H1 (cell line): ENCODE measurements at regions not wholly inside any gene's neighbourhood (a gene's known extent, or its start where the extent isn't known, plus 50 kb on each side); places are given as distances from the start of the nearest gene placed in this dataset.

Experiments used
- EZH2 ChIP-seq: fragments of 200-600 bp; sonication (generic); IDR thresholded peaks from 2 replicates; pipeline ENCODE4 v1.7.1; 2012; ENCODE audit warnings: low read depth, mild to moderate bottlenecking, moderate library complexity, low read length, inconsistent platforms; ENCODE audit not compliant: severe bottlenecking
- GABPA ChIP-seq: IDR thresholded peaks from 2 replicates; pipeline ENCODE4 v1.6.1; 2011; ENCODE audit warnings: mild to moderate bottlenecking, low read length, moderate library complexity, borderline replicate concordance; ENCODE audit not compliant: insufficient read depth
- MAX ChIP-seq: IDR thresholded peaks from 2 replicates; pipeline ENCODE4 v1.6.1; 2012; ENCODE audit warnings: inconsistent platforms
- POLR2AphosphoS5 ChIP-seq: IDR thresholded peaks from 2 replicates; pipeline ENCODE4 v1.6.1; 2011; ENCODE audit warnings: low read depth, low read length
- YY1 ChIP-seq: IDR thresholded peaks from 2 replicates; pipeline ENCODE4 v1.6.1; 2011; ENCODE audit warnings: low read depth, mild to moderate bottlenecking, low read length
- TF ChIP-seq, protein P1 (sequence below), 3 experiments: IDR thresholded peaks; 1 replicate in 2 of 3; 2 replicates in 1 of 3; pipeline versions ENCODE4 v1.5.1 to v1.6.1; 2011; ENCODE audit warnings: low read length in 3 of 3, mild to moderate bottlenecking in 3 of 3, inconsistent platforms in 2 of 3, low read depth in 1 of 3, moderate library complexity in 1 of 3; ENCODE audit not compliant: insufficient read depth in 1 of 3; ENCODE audit errors: control extremely low read depth in 1 of 3

DNA sequence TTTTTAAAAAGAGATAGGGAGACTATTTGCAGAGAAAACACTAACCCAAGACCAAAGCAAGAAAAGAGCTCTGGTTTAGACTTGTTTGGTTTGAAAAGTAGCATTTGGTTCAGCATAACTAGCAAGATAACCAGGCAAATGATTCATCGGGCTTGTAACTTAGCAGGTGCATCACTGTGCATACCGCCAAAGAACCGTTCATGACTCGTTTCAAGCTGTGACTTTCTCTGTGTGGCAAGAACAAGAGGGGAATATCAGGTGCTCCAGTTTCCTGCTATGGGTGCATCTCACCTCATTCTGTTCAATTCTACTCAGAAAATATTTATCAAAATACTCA, 244.9 kb downstream of the ETAA1 start:
- no peak for TF ChIP-seq GABPA
- TF ChIP-seq POLR2AphosphoS5: no peak
- TF ChIP-seq MAX: no peak
- TF ChIP-seq, protein P1, sequence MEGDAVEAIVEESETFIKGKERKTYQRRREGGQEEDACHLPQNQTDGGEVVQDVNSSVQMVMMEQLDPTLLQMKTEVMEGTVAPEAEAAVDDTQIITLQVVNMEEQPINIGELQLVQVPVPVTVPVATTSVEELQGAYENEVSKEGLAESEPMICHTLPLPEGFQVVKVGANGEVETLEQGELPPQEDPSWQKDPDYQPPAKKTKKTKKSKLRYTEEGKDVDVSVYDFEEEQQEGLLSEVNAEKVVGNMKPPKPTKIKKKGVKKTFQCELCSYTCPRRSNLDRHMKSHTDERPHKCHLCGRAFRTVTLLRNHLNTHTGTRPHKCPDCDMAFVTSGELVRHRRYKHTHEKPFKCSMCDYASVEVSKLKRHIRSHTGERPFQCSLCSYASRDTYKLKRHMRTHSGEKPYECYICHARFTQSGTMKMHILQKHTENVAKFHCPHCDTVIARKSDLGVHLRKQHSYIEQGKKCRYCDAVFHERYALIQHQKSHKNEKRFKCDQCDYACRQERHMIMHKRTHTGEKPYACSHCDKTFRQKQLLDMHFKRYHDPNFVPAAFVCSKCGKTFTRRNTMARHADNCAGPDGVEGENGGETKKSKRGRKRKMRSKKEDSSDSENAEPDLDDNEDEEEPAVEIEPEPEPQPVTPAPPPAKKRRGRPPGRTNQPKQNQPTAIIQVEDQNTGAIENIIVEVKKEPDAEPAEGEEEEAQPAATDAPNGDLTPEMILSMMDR (IDR thresholded peaks at IDR 0.05; ENCODE audit: control extremely low read depth in 1 of 3, insufficient read depth in 1 of 3, low read depth in 1 of 3, low read length in 3 of 3): no peak
- no peak for TF ChIP-seq EZH2
- no peak for TF ChIP-seq YY1
